ENCODE measurements at regions not wholly inside any gene's neighbourhood (a gene's known extent, or its start where the extent isn't known, plus 50 kb on each side); places are given as distances from the start of the nearest gene placed in this dataset.

- no peaks in the 10 kb centered on the region for H3K9me3 ChIP-seq (ENCODE audit: insufficient read depth, low read depth, low read length)
- no peak overlapping the region for H3K4me2 ChIP-seq (ENCODE audit: low read depth, low read length, poor library complexity, severe bottlenecking)
- H4K20me1 ChIP-seq (ENCODE audit: insufficient read depth, low read length, poor library complexity, severe bottlenecking): no peaks in the 10 kb centered on the region
- no peaks in the 10 kb centered on the region for H3F3A ChIP-seq (ENCODE audit: low read depth)
- H3K9ac ChIP-seq (ENCODE audit: low read depth, low read length, poor library complexity, severe bottlenecking): no peak overlapping the region
- no peaks in the 10 kb centered on the region for H3K79me2 ChIP-seq (ENCODE audit: insufficient read depth, low read length)
- H2AFZ ChIP-seq (ENCODE audit: low read length): no peak overlapping the region
- H3K4me3 ChIP-seq (ENCODE audit: low read length, poor library complexity, severe bottlenecking): no peak overlapping the region
- H3K36me3 ChIP-seq (ENCODE audit: insufficient read depth, low read length): no peaks in the 10 kb centered on the region
- H3K4me1 ChIP-seq (ENCODE audit: insufficient read depth, low read length, poor library complexity, severe bottlenecking): no peaks in the 10 kb centered on the region
- TF ChIP-seq EZH2phosphoT487 (IDR thresholded peaks at IDR 0.05; ENCODE audit: borderline replicate concordance) (no peak), CTCF (conservative IDR thresholded peaks at IDR 0.05; ENCODE audit: low read length) (no peak)
- H3K27me3 ChIP-seq (ENCODE audit: insufficient read depth, low read length, poor library complexity, severe bottlenecking): no peaks in the 10 kb centered on the region
- no peaks in the 10 kb centered on the region for H3K9me2 ChIP-seq (replicated peaks; ENCODE audit: low read depth, low read length)
These were observed 218.7 kb upstream of the NDST4 start for GRCh38 chr4:115332078-115332477.

- Histone ChIP-seq H3K4me3 (ENCODE audit: low read length, poor library complexity, severe bottlenecking) (no peak overlapping the region), H3K9ac (ENCODE audit: low read depth, low read length, poor library complexity, severe bottlenecking) (no peak overlapping the region), H2AFZ (ENCODE audit: low read length) (no peak overlapping the region), H3K36me3 (ENCODE audit: insufficient read depth, low read length) (no peaks in the 10 kb centered on the region), H3K4me1 (ENCODE audit: insufficient read depth, low read length, poor library complexity, severe bottlenecking) (no peaks in the 10 kb centered on the region), H4K20me1 (ENCODE audit: insufficient read depth, low read length, poor library complexity, severe bottlenecking) (no peaks in the 10 kb centered on the region), H3K9me3 (ENCODE audit: insufficient read depth, low read depth, low read length) (no peaks in the 10 kb centered on the region), H3K79me2 (ENCODE audit: insufficient read depth, low read length) (no peaks in the 10 kb centered on the region), H3K27me3 (ENCODE audit: insufficient read depth, low read length, poor library complexity, severe bottlenecking) (no peaks in the 10 kb centered on the region), H3K4me2 (ENCODE audit: low read depth, low read length, poor library complexity, severe bottlenecking) (no peak overlapping the region), H3K9me2 (replicated peaks; ENCODE audit: low read depth, low read length) (no peaks in the 10 kb centered on the region), H3F3A (ENCODE audit: low read depth) (no peaks in the 10 kb centered on the region)
- no peak for TF ChIP-seq EZH2phosphoT487 (IDR thresholded peaks at IDR 0.05; ENCODE audit: borderline replicate concordance)
- TF ChIP-seq CTCF (conservative IDR thresholded peaks at IDR 0.05; ENCODE audit: low read length): no peak
These were observed 217.8 kb upstream of the NDST4 start for GRCh38 chr4:115331241-115331640.

GRCh38 chr4:115325836-115326235 lies 212.4 kb upstream of the NDST4 start:
- no peak overlapping the region for H3K4me2 ChIP-seq (ENCODE audit: low read depth, low read length, poor library complexity, severe bottlenecking)
- H4K20me1 ChIP-seq (ENCODE audit: insufficient read depth, low read length, poor library complexity, severe bottlenecking): no peaks in the 10 kb centered on the region
- no peaks in the 10 kb centered on the region for H3K27me3 ChIP-seq (ENCODE audit: insufficient read depth, low read length, poor library complexity, severe bottlenecking)
- H3K4me3 ChIP-seq (ENCODE audit: low read length, poor library complexity, severe bottlenecking): no peak overlapping the region
- no peaks in the 10 kb centered on the region for H3F3A ChIP-seq (ENCODE audit: low read depth)
- H3K9me2 ChIP-seq (replicated peaks; ENCODE audit: low read depth, low read length): no peaks in the 10 kb centered on the region
- H3K4me1 ChIP-seq (ENCODE audit: insufficient read depth, low read length, poor library complexity, severe bottlenecking): no peaks in the 10 kb centered on the region
- H3K9me3 ChIP-seq (ENCODE audit: insufficient read depth, low read depth, low read length): no peaks in the 10 kb centered on the region
- H3K79me2 ChIP-seq (ENCODE audit: insufficient read depth, low read length): no peaks in the 10 kb centered on the region
- no peaks in the 10 kb centered on the region for H3K36me3 ChIP-seq (ENCODE audit: insufficient read depth, low read length)
- no peak overlapping the region for H3K9ac ChIP-seq (ENCODE audit: low read depth, low read length, poor library complexity, severe bottlenecking)
- TF ChIP-seq EZH2phosphoT487 (IDR thresholded peaks at IDR 0.05; ENCODE audit: borderline replicate concordance): no peak
- no peak for TF ChIP-seq CTCF (conservative IDR thresholded peaks at IDR 0.05; ENCODE audit: low read length)
- no peak overlapping the region for H2AFZ ChIP-seq (ENCODE audit: low read length)
